NCI-H1105 treated with DMSO at 0.1 percent for 48 hours (cell line): ENCODE measurements at regions not wholly inside any gene's neighbourhood (a gene's known extent, or its start where the extent isn't known, plus 50 kb on each side); places are given as distances from the start of the nearest gene placed in this dataset.
A peak's percentile ranks its signal among the peaks of the same experiment; 100 is the strongest.

ENCODE experiments used
- DNase-seq: peaks from one replicate; lab custom pipeline; 2025; lab: John Stamatoyannopoulos, UW

GRCh38 chrX:138534410-138534809, 177.1 kb downstream of the FGF13 start:
- DNase-seq, result no peak

GRCh38 chrX:138519296-138519695, 192.2 kb downstream of the FGF13 start:
- DNase-seq, result peak; percentile 18

GRCh38 chrX:138504273-138504672, 207.2 kb downstream of the FGF13 start:
- DNase-seq, result no peak

- no peak for DNase-seq
These were observed 219.1 kb downstream of the FGF13 start for GRCh38 chrX:138492371-138492770.

- DNase-seq, result no peak
These were observed 223.7 kb downstream of the FGF13 start for GRCh38 chrX:138487866-138488265.

- DNase-seq, result no peak
These were observed 225.8 kb downstream of the FGF13 start for GRCh38 chrX:138485767-138486166.

GRCh38 chrX:138485224-138485623, 226.3 kb downstream of the FGF13 start:
- no peak for DNase-seq

- no peak for DNase-seq
These were observed 227.1 kb downstream of the FGF13 start for GRCh38 chrX:138484451-138484850.

GRCh38 chrX:138481649-138482048, 229.9 kb downstream of the FGF13 start:
- DNase-seq, result no peak

GRCh38 chrX:138463476-138463875, 248.0 kb downstream of the FGF13 start:
- DNase-seq, result no peak
